ENCODE measurements at regions not wholly inside any gene's neighbourhood (a gene's known extent, or its start where the extent isn't known, plus 50 kb on each side); places are given as distances from the start of the nearest gene placed in this dataset.

DNA sequence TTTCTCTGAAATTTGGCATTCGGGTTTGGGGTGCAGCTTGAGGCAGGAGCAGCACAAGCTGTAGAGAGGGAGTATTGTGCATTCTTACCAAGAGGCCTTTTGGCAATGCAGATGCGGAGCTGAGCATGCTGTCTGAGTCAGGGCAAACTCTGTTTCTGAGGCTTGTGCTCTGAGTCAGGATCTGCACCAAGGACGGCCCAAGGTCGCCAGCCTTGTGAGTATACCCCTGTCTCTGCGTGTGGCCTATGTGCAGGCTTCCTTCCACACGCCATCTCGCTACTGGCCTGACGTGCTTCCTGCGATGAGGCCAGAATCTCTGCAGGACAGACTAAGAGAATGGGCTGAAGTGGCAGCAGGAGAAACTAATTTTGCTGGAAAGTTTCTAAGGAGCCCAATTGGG, 83.8 kb upstream of the ROPN1 start:
- no peaks in the 10 kb centered on the region for H3K9me3 ChIP-seq (ENCODE audit: low read length)
- H3K4me2 ChIP-seq (ENCODE audit: low read depth, low read length), result no peak overlapping the region
- H3K9ac ChIP-seq (ENCODE audit: insufficient read depth, low read depth, low read length), result no peak overlapping the region
- DNase-seq (ENCODE audit: low spot score) (no peak), ATAC-seq (no peak), FAIRE-seq (no peak)
- WGBS (ENCODE audit: low lambda C conversion rate), result 46% methylated on average over 6 of the region's 9 CpGs
- no peaks in the 10 kb centered on the region for H3K79me2 ChIP-seq (ENCODE audit: insufficient read depth, low read length)
- in situ Hi-C loops (cut with HindIII; ENCODE audit: extremely low pct_ligation_motif_present, low pct_unique_long_range_greater_than_20kb), result loop anchor here (5.0 kb wide), 1 partner anchor 58 kb away; no protein-coding TSS in a partner anchor
- TF ChIP-seq DNMT1 (CRISPR knock-in tag; IDR thresholded peaks at IDR 0.05), result no peak
- no peak for TF ChIP-seq NFATC3 (CRISPR knock-in tag; IDR thresholded peaks at IDR 0.05)
- no peak for TF ChIP-seq FOXK2 (IDR thresholded peaks at IDR 0.05)
- no peak for TF ChIP-seq ZNF781 (CRISPR knock-in tag; IDR thresholded peaks at IDR 0.05; ENCODE audit: borderline replicate concordance, not compliant biosample characterization)
- TF ChIP-seq RBAK (CRISPR knock-in tag; IDR thresholded peaks at IDR 0.05), result no peak
- TF ChIP-seq, protein P1, sequence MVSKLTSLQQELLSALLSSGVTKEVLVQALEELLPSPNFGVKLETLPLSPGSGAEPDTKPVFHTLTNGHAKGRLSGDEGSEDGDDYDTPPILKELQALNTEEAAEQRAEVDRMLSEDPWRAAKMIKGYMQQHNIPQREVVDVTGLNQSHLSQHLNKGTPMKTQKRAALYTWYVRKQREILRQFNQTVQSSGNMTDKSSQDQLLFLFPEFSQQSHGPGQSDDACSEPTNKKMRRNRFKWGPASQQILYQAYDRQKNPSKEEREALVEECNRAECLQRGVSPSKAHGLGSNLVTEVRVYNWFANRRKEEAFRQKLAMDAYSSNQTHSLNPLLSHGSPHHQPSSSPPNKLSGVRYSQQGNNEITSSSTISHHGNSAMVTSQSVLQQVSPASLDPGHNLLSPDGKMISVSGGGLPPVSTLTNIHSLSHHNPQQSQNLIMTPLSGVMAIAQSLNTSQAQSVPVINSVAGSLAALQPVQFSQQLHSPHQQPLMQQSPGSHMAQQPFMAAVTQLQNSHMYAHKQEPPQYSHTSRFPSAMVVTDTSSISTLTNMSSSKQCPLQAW (CRISPR knock-in tag; IDR thresholded peaks at IDR 0.05), result no peak
- TF ChIP-seq ZNF430 (CRISPR knock-in tag; IDR thresholded peaks at IDR 0.05), result no peak
- no peak for TF ChIP-seq ZNF773 (CRISPR knock-in tag; IDR thresholded peaks at IDR 0.05; ENCODE audit: borderline replicate concordance)
- TF ChIP-seq ELF4 (CRISPR knock-in tag; IDR thresholded peaks at IDR 0.05; ENCODE audit: borderline replicate concordance), result no peak
- TF ChIP-seq, protein P2, sequence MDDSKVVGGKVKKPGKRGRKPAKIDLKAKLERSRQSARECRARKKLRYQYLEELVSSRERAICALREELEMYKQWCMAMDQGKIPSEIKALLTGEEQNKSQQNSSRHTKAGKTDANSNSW (CRISPR knock-in tag; IDR thresholded peaks at IDR 0.05; ENCODE audit: borderline replicate concordance), result no peak
- H4K20me1 ChIP-seq (ENCODE audit: insufficient read depth, low read length), result no peaks in the 10 kb centered on the region
- peaks cover 0 to 7% of the 10 kb centered on the region in 2 experiments; a peak in 2 of 5 replicates for H3K27me3 ChIP-seq (ENCODE audit: control insufficient read depth in 1 of 2, insufficient read depth in 2 of 2, low read length in 2 of 2)
- H2AFZ ChIP-seq (ENCODE audit: low read length), result no peak overlapping the region
- H3K4me1 ChIP-seq (ENCODE audit: insufficient read depth, low read length), result no peaks in the 10 kb centered on the region
- ChIA-PET CTCF (ENCODE audit: low intra/inter-chr PET ratio, low total read pairs) (no interaction called here), POLR2A (no interaction called here)
- H3K36me3 ChIP-seq (replicated peaks in 1 of 2; ENCODE audit: control insufficient read depth in 1 of 2, insufficient read depth in 2 of 2, low read length in 2 of 2), result no peaks in the 10 kb centered on the region
- H3K4me3 ChIP-seq (replicated peaks in 1 of 3; ENCODE audit: insufficient read depth in 1 of 3, low read depth in 2 of 3, low read length in 3 of 3), result no peak overlapping the region
- no TSS peak for BruUV-seq (replicated peaks)
- intact Hi-C loops (cut with micrococcal nuclease; ENCODE audit: unreplicated experiment), result loop anchor here (5.0 kb wide), 1 partner anchor 43 kb away; the partner anchor contains the start of gene KALRN
- no peak overlapping the region for H3K27ac ChIP-seq (ENCODE audit: extremely low read length, insufficient read depth, low read length)

Data from HepG2 (cell line).